Sigmoid colon (tissue), 4 donors: ENCODE measurements at regions not wholly inside any gene's neighbourhood (a gene's known extent, or its start where the extent isn't known, plus 50 kb on each side); places are given as distances from the start of the nearest gene placed in this dataset.

Experiments used
- EP300 ChIP-seq, 4 donors: sonication (generic); formaldehyde crosslinking; IDR thresholded peaks; one replicate each; pipeline ENCODE4 v1.6.1; 2017; ENCODE audit warnings: antibody characterized with exemption in 4 of 4
- POLR2AphosphoS5 ChIP-seq, 4 donors: sonication (generic); formaldehyde crosslinking; IDR thresholded peaks; one replicate each; pipeline ENCODE4 v1.6.1; 2017; ENCODE audit warnings: antibody characterized with exemption in 4 of 4
- TF ChIP-seq, protein P1 (sequence below), 4 experiments: fragments of 450-650 bp in 3 of 4; fragments of 200-600 bp in 1 of 4; IDR thresholded peaks; one replicate each; pipeline ENCODE4 v1.5.1; 2016 to 2019; ENCODE audit warnings: antibody characterized with exemption in 4 of 4, mild to moderate bottlenecking in 3 of 4, moderate library complexity in 2 of 4

DNA sequence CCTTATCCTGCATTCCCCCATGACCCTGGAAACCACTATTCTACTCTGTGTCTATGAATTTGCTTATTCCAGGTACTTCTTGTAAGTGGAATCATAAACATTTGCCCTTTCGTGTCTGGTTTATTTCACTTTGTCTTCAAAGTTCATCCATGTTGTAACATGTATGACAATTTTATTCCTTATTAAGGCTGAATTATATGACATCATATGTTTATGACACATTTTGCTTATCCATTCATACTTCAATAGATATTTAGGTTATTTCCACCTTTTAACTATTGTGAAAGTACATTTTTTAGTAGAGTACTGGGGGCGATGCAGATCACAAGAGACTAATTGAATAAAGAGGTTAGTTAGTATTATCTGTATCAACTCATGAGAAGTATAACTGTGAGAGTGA is 591.6 kb downstream of the UTRN start:
- TF ChIP-seq EP300 (IDR thresholded peaks at IDR 0.05) (no peak), POLR2AphosphoS5 (IDR thresholded peaks at IDR 0.05) (no peak)
- TF ChIP-seq, protein P1, sequence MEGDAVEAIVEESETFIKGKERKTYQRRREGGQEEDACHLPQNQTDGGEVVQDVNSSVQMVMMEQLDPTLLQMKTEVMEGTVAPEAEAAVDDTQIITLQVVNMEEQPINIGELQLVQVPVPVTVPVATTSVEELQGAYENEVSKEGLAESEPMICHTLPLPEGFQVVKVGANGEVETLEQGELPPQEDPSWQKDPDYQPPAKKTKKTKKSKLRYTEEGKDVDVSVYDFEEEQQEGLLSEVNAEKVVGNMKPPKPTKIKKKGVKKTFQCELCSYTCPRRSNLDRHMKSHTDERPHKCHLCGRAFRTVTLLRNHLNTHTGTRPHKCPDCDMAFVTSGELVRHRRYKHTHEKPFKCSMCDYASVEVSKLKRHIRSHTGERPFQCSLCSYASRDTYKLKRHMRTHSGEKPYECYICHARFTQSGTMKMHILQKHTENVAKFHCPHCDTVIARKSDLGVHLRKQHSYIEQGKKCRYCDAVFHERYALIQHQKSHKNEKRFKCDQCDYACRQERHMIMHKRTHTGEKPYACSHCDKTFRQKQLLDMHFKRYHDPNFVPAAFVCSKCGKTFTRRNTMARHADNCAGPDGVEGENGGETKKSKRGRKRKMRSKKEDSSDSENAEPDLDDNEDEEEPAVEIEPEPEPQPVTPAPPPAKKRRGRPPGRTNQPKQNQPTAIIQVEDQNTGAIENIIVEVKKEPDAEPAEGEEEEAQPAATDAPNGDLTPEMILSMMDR (IDR thresholded peaks at IDR 0.05) = no peak
